IPS-20b (cell line): ENCODE measurements at regions not wholly inside any gene's neighbourhood (a gene's known extent, or its start where the extent isn't known, plus 50 kb on each side); places are given as distances from the start of the nearest gene placed in this dataset.

ENCODE experiments used
- H3K27ac ChIP-seq: one replicate; pipeline ENCODE4 v1.5.1; 2013; ENCODE audit warnings: low read length
- H3K27me3 ChIP-seq: 2 replicates; pipeline ENCODE4 v1.6.1; 2013; ENCODE audit warnings: mild to moderate bottlenecking, low read length, inconsistent platforms; ENCODE audit not compliant: insufficient read depth
- H3K36me3 ChIP-seq: 2 replicates; pipeline ENCODE4 v1.6.1; 2013; ENCODE audit warnings: low read depth, mild to moderate bottlenecking, inconsistent platforms, low read length, moderate library complexity; ENCODE audit not compliant: insufficient read depth
- H3K4me1 ChIP-seq: 2 replicates; pipeline ENCODE4 v1.6.1; 2013; ENCODE audit warnings: mild to moderate bottlenecking, control low read depth, inconsistent platforms, low read length, moderate library complexity; ENCODE audit not compliant: insufficient read depth
- H3K4me3 ChIP-seq: 2 replicates; pipeline ENCODE4 v1.5.1; 2013; ENCODE audit warnings: mild to moderate bottlenecking, low read length, inconsistent platforms
- H3K9ac ChIP-seq: 2 replicates; pipeline ENCODE4 v1.6.1; 2013; ENCODE audit warnings: low read depth, mild to moderate bottlenecking, inconsistent platforms, low read length, moderate library complexity
- H3K9me3 ChIP-seq: 2 replicates; pipeline ENCODE4 v1.6.1; 2013; ENCODE audit warnings: mild to moderate bottlenecking, low read depth, low read length, inconsistent platforms; ENCODE audit not compliant: insufficient read depth

- H3K36me3 ChIP-seq: no peaks in the 10 kb centered on the region
- H3K9me3 ChIP-seq: 0 out of 2 replicates have a peak, but pooled peaks cover 5% of the 10 kb centered on the region
- H3K9ac ChIP-seq: no peak overlapping the region
- H3K4me1 ChIP-seq: no peaks in the 10 kb centered on the region
- H3K4me3 ChIP-seq: no peak overlapping the region
- H3K27me3 ChIP-seq: no peaks in the 10 kb centered on the region
- no peak overlapping the region for H3K27ac ChIP-seq
Observed at GRCh38 chr4:152117933-152118507, 357.2 kb upstream of the GATB start.

- Histone ChIP-seq H3K4me1 (no peaks in the 10 kb centered on the region), H3K27me3 (no peaks in the 10 kb centered on the region), H3K36me3 (no peaks in the 10 kb centered on the region), H3K4me3 (no peak overlapping the region), H3K9me3 (0 out of 2 replicates have a peak, but pooled peaks cover 5% of the 10 kb centered on the region), H3K9ac (no peak overlapping the region), H3K27ac (no peak overlapping the region)
Observed at GRCh38 chr4:152117520-152117919, 356.7 kb upstream of the GATB start.

- no peaks in the 10 kb centered on the region for H3K4me1 ChIP-seq
Observed at GRCh38 chr4:152117054-152117453, 356.2 kb upstream of the GATB start.

GRCh38 chr4:152115794-152116193, 355.0 kb upstream of the GATB start:
- Histone ChIP-seq H3K9me3 (no peaks in the 10 kb centered on the region), H3K27ac (no peak overlapping the region), H3K36me3 (no peaks in the 10 kb centered on the region), H3K4me1 (no peaks in the 10 kb centered on the region), H3K4me3 (no peak overlapping the region), H3K9ac (no peak overlapping the region), H3K27me3 (no peaks in the 10 kb centered on the region)

More at GRCh38 chr4:152117054-152117453, 356.2 kb upstream of the GATB start:
- no peak overlapping the region for H3K27ac ChIP-seq
- H3K36me3 ChIP-seq: no peaks in the 10 kb centered on the region
- H3K27me3 ChIP-seq: no peaks in the 10 kb centered on the region
- no peak overlapping the region for H3K4me3 ChIP-seq
- H3K9me3 ChIP-seq: 0 out of 2 replicates have a peak, but pooled peaks cover 3% of the 10 kb centered on the region
- H3K9ac ChIP-seq: no peak overlapping the region

- Histone ChIP-seq H3K9me3 (no peaks in the 10 kb centered on the region), H3K4me3 (no peak overlapping the region), H3K36me3 (no peaks in the 10 kb centered on the region), H3K27ac (no peak overlapping the region), H3K9ac (no peak overlapping the region), H3K27me3 (no peaks in the 10 kb centered on the region), H3K4me1 (no peaks in the 10 kb centered on the region)
Observed at GRCh38 chr4:152115118-152115517, 354.3 kb upstream of the GATB start.

- no peaks in the 10 kb centered on the region for H3K36me3 ChIP-seq
- no peak overlapping the region for H3K4me3 ChIP-seq
- no peaks in the 10 kb centered on the region for H3K9me3 ChIP-seq
- no peak overlapping the region for H3K9ac ChIP-seq
- no peak overlapping the region for H3K27ac ChIP-seq
- H3K27me3 ChIP-seq: no peaks in the 10 kb centered on the region
- H3K4me1 ChIP-seq: no peaks in the 10 kb centered on the region
Observed at GRCh38 chr4:152114562-152114961, 353.8 kb upstream of the GATB start.

GRCh38 chr4:152112887-152113286, 352.1 kb upstream of the GATB start:
- H3K4me3 ChIP-seq: no peak overlapping the region
- H3K4me1 ChIP-seq: no peaks in the 10 kb centered on the region
- H3K9me3 ChIP-seq: no peaks in the 10 kb centered on the region
- no peaks in the 10 kb centered on the region for H3K36me3 ChIP-seq
- H3K27me3 ChIP-seq: no peaks in the 10 kb centered on the region
- no peak overlapping the region for H3K9ac ChIP-seq
- no peak overlapping the region for H3K27ac ChIP-seq

- H3K36me3 ChIP-seq: no peaks in the 10 kb centered on the region
- H3K4me3 ChIP-seq: no peak overlapping the region
- no peaks in the 10 kb centered on the region for H3K4me1 ChIP-seq
Observed at GRCh38 chr4:152112190-152112589, 351.4 kb upstream of the GATB start.

GRCh38 chr4:152110780-152111179, 350.0 kb upstream of the GATB start:
- Histone ChIP-seq H3K9ac (no peak overlapping the region), H3K36me3 (no peaks in the 10 kb centered on the region), H3K4me1 (no peaks in the 10 kb centered on the region), H3K27ac (no peak overlapping the region), H3K9me3 (no peaks in the 10 kb centered on the region), H3K27me3 (no peaks in the 10 kb centered on the region), H3K4me3 (no peak overlapping the region)

More at GRCh38 chr4:152112190-152112589, 351.4 kb upstream of the GATB start:
- Histone ChIP-seq H3K27me3 (no peaks in the 10 kb centered on the region), H3K9ac (no peak overlapping the region), H3K27ac (no peak overlapping the region), H3K9me3 (no peaks in the 10 kb centered on the region)

- Histone ChIP-seq H3K36me3 (no peaks in the 10 kb centered on the region), H3K4me1 (no peaks in the 10 kb centered on the region), H3K9ac (no peak overlapping the region), H3K9me3 (no peaks in the 10 kb centered on the region), H3K27ac (no peak overlapping the region), H3K27me3 (no peaks in the 10 kb centered on the region), H3K4me3 (no peak overlapping the region)
Observed at GRCh38 chr4:152109531-152110509, 349.0 kb upstream of the GATB start.

- no peak overlapping the region for H3K27ac ChIP-seq
Observed at GRCh38 chr4:152107736-152108500, 347.1 kb upstream of the GATB start.

More at GRCh38 chr4:152107736-152108500, 347.1 kb upstream of the GATB start:
- H3K4me3 ChIP-seq: no peak overlapping the region
- no peaks in the 10 kb centered on the region for H3K4me1 ChIP-seq
- no peak overlapping the region for H3K9ac ChIP-seq
- H3K36me3 ChIP-seq: no peaks in the 10 kb centered on the region
- H3K9me3 ChIP-seq: no peaks in the 10 kb centered on the region
- H3K27me3 ChIP-seq: no peaks in the 10 kb centered on the region
